HEK293T (cell line): ENCODE measurements at regions not wholly inside any gene's neighbourhood (a gene's known extent, or its start where the extent isn't known, plus 50 kb on each side); places are given as distances from the start of the nearest gene placed in this dataset.

Experiments used
- ARNT ChIP-seq: fragments of 450-650 bp; IDR thresholded peaks from 2 replicates; pipeline ENCODE4 v1.6.1; 2017; ENCODE audit warnings: mild to moderate bottlenecking
- BHLHE40 ChIP-seq: fragments of 450-650 bp; IDR thresholded peaks from 2 replicates; pipeline ENCODE4 v1.6.1; 2016; ENCODE audit warnings: mild to moderate bottlenecking, moderate library complexity, borderline replicate concordance
- CTBP1 ChIP-seq: fragments of 450-650 bp; IDR thresholded peaks from 2 replicates; pipeline ENCODE4 v1.6.1; 2016; ENCODE audit warnings: borderline replicate concordance
- ELF4 ChIP-seq: fragments of 450-650 bp; IDR thresholded peaks from 2 replicates; pipeline ENCODE4 v1.6.1; 2017; ENCODE audit warnings: antibody characterized with exemption
- FOXA1 ChIP-seq: fragments of 450-650 bp; IDR thresholded peaks from 2 replicates; pipeline ENCODE4 v1.6.1; 2016; ENCODE audit warnings: mild to moderate bottlenecking
- FOXK2 ChIP-seq: fragments of 450-650 bp; IDR thresholded peaks from 2 replicates; pipeline ENCODE4 v1.6.1; 2016; ENCODE audit warnings: mild to moderate bottlenecking
- HDGF ChIP-seq: fragments of 450-650 bp; IDR thresholded peaks from 2 replicates; pipeline ENCODE4 v1.6.1; 2017; ENCODE audit warnings: antibody characterized with exemption, borderline replicate concordance
- L3MBTL2 ChIP-seq: fragments of 450-650 bp; conservative IDR thresholded peaks from 2 replicates; pipeline ENCODE4 v1.6.1; 2016; ENCODE audit warnings: mild to moderate bottlenecking
- SP1 ChIP-seq: fragments of 450-650 bp; IDR thresholded peaks from 2 replicates; pipeline ENCODE4 v1.6.1; 2017
- SUZ12 ChIP-seq: fragments of 450-650 bp; IDR thresholded peaks from 2 replicates; pipeline ENCODE4 v1.6.1; 2016; ENCODE audit warnings: mild to moderate bottlenecking
- TARDBP ChIP-seq: fragments of 450-650 bp; IDR thresholded peaks from 2 replicates; pipeline ENCODE4 v1.6.1; 2016
- ZNF384 ChIP-seq: fragments of 450-650 bp; IDR thresholded peaks from 2 replicates; pipeline ENCODE4 v1.6.1; 2016

GRCh38 chr6:148087659-148088058 is 255.0 kb upstream of the SASH1 start:
- TF ChIP-seq CTBP1 (no peak), TARDBP (no peak), ELF4 (no peak), BHLHE40 (no peak), SP1 (no peak), SUZ12 (no peak), ZNF384 (no peak), HDGF (no peak), ARNT (no peak), L3MBTL2 (no peak), FOXA1 (no peak), FOXK2 (no peak)
